ENCODE measurements at regions not wholly inside any gene's neighbourhood (a gene's known extent, or its start where the extent isn't known, plus 50 kb on each side); places are given as distances from the start of the nearest gene placed in this dataset.
A peak's percentile ranks its signal among the peaks of the same experiment; 100 is the strongest.

- TF ChIP-seq, protein P1, sequence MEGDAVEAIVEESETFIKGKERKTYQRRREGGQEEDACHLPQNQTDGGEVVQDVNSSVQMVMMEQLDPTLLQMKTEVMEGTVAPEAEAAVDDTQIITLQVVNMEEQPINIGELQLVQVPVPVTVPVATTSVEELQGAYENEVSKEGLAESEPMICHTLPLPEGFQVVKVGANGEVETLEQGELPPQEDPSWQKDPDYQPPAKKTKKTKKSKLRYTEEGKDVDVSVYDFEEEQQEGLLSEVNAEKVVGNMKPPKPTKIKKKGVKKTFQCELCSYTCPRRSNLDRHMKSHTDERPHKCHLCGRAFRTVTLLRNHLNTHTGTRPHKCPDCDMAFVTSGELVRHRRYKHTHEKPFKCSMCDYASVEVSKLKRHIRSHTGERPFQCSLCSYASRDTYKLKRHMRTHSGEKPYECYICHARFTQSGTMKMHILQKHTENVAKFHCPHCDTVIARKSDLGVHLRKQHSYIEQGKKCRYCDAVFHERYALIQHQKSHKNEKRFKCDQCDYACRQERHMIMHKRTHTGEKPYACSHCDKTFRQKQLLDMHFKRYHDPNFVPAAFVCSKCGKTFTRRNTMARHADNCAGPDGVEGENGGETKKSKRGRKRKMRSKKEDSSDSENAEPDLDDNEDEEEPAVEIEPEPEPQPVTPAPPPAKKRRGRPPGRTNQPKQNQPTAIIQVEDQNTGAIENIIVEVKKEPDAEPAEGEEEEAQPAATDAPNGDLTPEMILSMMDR (IDR thresholded peaks at IDR 0.05; ENCODE audit: insufficient read depth, low read length, poor library complexity, severe bottlenecking) = no peak
- no peaks in the 10 kb centered on the region for H3K27me3 ChIP-seq (ENCODE audit: control insufficient read depth, insufficient read depth, low read length)
- H3K36me3 ChIP-seq (ENCODE audit: control insufficient read depth, insufficient read depth, low read length) = no peaks in the 10 kb centered on the region
- H3K4me3 ChIP-seq (ENCODE audit: low read depth, low read length) = no peak overlapping the region
- no peak for DNase-seq (ENCODE audit: low read depth)
These were observed 160.2 kb downstream of the CYYR1 start for GRCh38 chr21:26412885-26413284.

DNA sequence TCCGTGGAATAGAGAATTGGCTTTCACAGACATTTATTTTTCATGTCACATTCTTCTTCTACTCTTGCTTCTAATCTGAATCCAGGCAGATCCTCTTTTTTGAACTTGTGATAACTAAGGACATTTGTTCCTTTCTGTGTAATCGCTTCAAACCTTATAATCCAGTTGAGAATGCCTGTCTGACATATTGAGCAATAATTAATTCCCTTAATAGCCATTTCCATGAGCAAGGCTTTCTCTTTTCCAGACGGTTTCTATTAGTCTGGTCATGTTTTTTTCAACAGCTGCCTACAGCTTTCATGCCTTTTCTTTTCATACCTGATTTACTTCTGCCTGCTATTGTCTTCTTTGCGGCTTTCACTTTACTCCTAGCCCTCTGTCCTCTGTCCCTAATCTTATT lies 163.4 kb downstream of the CYYR1 start:
- H3K4me3 ChIP-seq (ENCODE audit: low read depth, low read length) = no peak overlapping the region
- DNase-seq (ENCODE audit: low read depth) = no peak
- no peaks in the 10 kb centered on the region for H3K36me3 ChIP-seq (ENCODE audit: control insufficient read depth, insufficient read depth, low read length)
- TF ChIP-seq, protein P1 (IDR thresholded peaks at IDR 0.05; ENCODE audit: insufficient read depth, low read length, poor library complexity, severe bottlenecking) = no peak
- H3K27me3 ChIP-seq (ENCODE audit: control insufficient read depth, insufficient read depth, low read length) = no peaks in the 10 kb centered on the region

DNA sequence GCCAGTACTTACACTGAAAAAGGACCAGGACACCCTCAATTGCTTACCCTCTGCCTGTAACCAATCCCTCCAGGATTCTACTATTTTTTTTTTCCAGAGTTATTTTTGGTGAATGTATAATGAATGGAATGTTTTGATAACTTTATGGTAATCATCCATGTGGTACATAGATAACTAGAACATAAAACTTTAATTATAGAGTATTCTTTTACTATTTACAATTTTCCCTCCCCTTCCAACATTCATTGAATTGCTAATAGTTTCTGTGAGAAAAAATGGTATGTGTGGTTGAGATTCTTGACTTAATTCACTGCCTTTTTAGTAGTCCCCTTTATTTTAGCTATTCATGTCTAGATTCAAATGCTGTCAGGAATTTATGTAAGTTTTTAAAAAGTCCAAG lies 164.6 kb downstream of the CYYR1 start:
- no peak for DNase-seq (ENCODE audit: low read depth)
- Histone ChIP-seq H3K36me3 (ENCODE audit: control insufficient read depth, insufficient read depth, low read length) (no peaks in the 10 kb centered on the region), H3K27me3 (ENCODE audit: control insufficient read depth, insufficient read depth, low read length) (no peaks in the 10 kb centered on the region), H3K4me3 (ENCODE audit: low read depth, low read length) (no peak overlapping the region)
- TF ChIP-seq, protein P1 (IDR thresholded peaks at IDR 0.05; ENCODE audit: insufficient read depth, low read length, poor library complexity, severe bottlenecking) = no peak

DNA sequence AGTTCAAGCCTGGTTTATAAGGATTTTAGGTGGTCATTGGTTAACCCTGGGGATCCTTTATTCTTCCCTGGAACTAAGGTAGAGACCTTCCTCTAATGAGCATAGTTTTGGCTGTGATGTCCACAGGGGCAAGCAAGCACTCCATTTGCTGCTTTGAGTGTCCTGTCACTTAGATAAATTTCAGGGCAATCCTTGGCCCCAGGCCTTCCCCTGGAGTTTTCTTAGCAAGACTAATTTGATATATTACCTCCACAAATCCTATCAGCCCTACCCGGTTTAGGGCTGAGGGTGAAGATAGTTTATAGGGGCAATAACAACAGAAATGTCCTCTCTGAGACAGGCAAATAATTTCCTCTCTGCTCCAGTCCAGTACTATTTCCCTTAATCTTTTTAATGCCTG lies 166.6 kb downstream of the CYYR1 start:
- no peaks in the 10 kb centered on the region for H3K27me3 ChIP-seq (ENCODE audit: control insufficient read depth, insufficient read depth, low read length)
- no peak for DNase-seq (ENCODE audit: low read depth)

DNA sequence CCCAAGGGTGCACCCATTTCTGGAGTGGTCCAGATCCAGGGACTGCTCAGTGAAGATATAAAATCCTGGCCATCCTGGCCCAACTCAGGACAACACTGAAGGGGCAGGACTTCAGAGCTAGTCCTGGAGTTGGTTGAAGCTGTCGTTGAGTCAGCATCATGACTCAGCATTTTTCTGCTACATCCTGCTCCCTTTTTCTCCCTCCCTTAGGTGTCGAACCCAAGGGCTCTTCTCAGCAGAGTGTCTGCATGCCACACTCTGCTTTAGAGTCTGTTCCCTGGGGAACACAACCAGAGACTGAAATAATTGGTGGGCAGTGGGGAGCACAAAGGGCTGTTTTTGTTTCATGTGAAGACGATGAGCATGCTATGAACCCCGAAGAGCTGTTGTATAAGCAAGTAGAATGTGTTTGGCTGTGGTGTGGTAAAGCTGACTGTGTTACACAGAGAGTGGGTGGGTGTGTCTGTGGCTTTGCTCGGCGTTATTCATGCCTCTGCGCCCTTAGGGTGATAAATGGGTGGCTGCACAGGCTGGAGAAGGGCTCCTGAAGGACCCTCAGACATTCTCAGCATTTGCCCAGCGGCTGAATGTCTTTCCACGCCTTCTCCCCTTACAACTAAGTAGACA lies 167.2 kb downstream of the CYYR1 start:
- peak; percentile 60 for DNase-seq (ENCODE audit: low read depth)
- TF ChIP-seq, protein P1 (IDR thresholded peaks at IDR 0.05; ENCODE audit: insufficient read depth, low read length, poor library complexity, severe bottlenecking) = no peak
- no peaks in the 10 kb centered on the region for H3K36me3 ChIP-seq (ENCODE audit: control insufficient read depth, insufficient read depth, low read length)
- H3K4me3 ChIP-seq (ENCODE audit: low read depth, low read length) = no peak overlapping the region
- H3K27me3 ChIP-seq (ENCODE audit: control insufficient read depth, insufficient read depth, low read length) = no peaks in the 10 kb centered on the region

More for the DNA sequence above, 166.6 kb downstream of the CYYR1 start:
- TF ChIP-seq, protein P1 (IDR thresholded peaks at IDR 0.05; ENCODE audit: insufficient read depth, low read length, poor library complexity, severe bottlenecking) = no peak
- Histone ChIP-seq H3K36me3 (ENCODE audit: control insufficient read depth, insufficient read depth, low read length) (no peaks in the 10 kb centered on the region), H3K4me3 (ENCODE audit: low read depth, low read length) (no peak overlapping the region)

- no peaks in the 10 kb centered on the region for H3K27me3 ChIP-seq (ENCODE audit: control insufficient read depth, insufficient read depth, low read length)
- TF ChIP-seq, protein P1 (IDR thresholded peaks at IDR 0.05; ENCODE audit: insufficient read depth, low read length, poor library complexity, severe bottlenecking) = no peak
- DNase-seq (ENCODE audit: low read depth) = no peak
- H3K36me3 ChIP-seq (ENCODE audit: control insufficient read depth, insufficient read depth, low read length) = no peaks in the 10 kb centered on the region
- no peak overlapping the region for H3K4me3 ChIP-seq (ENCODE audit: low read depth, low read length)
These were observed 168.0 kb downstream of the CYYR1 start for GRCh38 chr21:26405071-26405470.
